ENCODE measurements at regions not wholly inside any gene's neighbourhood (a gene's known extent, or its start where the extent isn't known, plus 50 kb on each side); places are given as distances from the start of the nearest gene placed in this dataset.
"Not testable (repeated sequence)": the region's sequence is repeated elsewhere in the genome, so short reads cannot be mapped to it uniquely, and the experiment has no call there.

DNA sequence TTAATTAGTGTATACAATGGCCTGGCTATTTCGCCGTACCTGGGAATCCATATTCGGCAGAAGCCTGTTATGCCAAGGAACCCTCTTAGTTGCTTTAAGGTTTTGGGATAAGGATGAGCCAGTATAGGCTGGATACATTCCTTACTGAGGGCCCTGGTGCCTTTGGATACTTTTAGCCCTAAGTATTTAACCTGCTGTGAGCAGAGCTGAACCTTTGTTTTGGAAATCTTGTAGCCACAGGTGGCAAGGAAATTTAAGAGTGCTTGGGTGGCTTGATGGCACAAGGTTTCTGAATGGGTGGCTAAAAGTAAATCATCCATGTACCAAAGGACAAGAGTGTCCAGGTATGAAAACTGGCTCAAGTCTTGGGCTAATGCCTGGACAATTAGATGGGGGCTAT, 92.2 kb upstream of the RHOBTB1 start:
- TF ChIP-seq, protein P1, sequence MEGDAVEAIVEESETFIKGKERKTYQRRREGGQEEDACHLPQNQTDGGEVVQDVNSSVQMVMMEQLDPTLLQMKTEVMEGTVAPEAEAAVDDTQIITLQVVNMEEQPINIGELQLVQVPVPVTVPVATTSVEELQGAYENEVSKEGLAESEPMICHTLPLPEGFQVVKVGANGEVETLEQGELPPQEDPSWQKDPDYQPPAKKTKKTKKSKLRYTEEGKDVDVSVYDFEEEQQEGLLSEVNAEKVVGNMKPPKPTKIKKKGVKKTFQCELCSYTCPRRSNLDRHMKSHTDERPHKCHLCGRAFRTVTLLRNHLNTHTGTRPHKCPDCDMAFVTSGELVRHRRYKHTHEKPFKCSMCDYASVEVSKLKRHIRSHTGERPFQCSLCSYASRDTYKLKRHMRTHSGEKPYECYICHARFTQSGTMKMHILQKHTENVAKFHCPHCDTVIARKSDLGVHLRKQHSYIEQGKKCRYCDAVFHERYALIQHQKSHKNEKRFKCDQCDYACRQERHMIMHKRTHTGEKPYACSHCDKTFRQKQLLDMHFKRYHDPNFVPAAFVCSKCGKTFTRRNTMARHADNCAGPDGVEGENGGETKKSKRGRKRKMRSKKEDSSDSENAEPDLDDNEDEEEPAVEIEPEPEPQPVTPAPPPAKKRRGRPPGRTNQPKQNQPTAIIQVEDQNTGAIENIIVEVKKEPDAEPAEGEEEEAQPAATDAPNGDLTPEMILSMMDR (conservative IDR thresholded peaks at IDR 0.05; ENCODE audit: low read depth, low read length): not testable (repeated sequence)
- not testable (repeated sequence) for TF ChIP-seq EZH2 (IDR thresholded peaks at IDR 0.05; ENCODE audit: borderline replicate concordance, low read depth, low read length, poor library complexity, severe bottlenecking)
